ENCODE measurements at regions not wholly inside any gene's neighbourhood (a gene's known extent, or its start where the extent isn't known, plus 50 kb on each side); places are given as distances from the start of the nearest gene placed in this dataset.

DNA sequence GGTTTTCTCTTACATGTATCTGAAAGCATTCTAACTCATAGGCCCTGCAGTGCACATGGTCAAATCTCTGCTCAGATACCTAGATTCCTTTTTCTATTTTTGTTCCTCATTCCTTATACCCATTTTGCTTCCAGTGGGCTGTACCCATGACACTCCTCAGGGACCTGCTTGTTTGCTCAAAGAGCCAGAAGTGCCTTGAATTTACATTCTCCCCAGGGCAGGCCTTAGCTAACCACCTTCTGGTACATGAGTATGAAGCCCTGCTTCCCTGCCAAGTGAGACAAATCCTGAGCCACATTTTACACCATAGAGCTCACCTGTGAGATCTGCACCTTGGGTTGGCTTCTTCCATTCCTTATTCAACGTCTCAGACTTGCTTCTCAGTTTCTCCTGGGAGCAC is 326.6 kb upstream of the SASH1 start:
- Histone ChIP-seq H2AFZ (ENCODE audit: insufficient read depth, low read depth, low read length, poor library complexity, severe bottlenecking) (no peak overlapping the region), H3K9me3 (replicated peaks in 1 of 2; ENCODE audit: control insufficient read depth in 1 of 2, insufficient read depth in 1 of 2, low read length in 2 of 2) (peaks cover 12 to 28% of the 10 kb centered on the region in 2 donors), H3K9ac (ENCODE audit: insufficient read depth, low read length, poor library complexity, severe bottlenecking) (no peak overlapping the region), H3K4me3 (replicated peaks in 1 of 3; ENCODE audit: low read depth in 2 of 3, low read length in 3 of 3) (no peak overlapping the region), H3K27me3 (ENCODE audit: control insufficient read depth in 2 of 2, insufficient read depth in 2 of 2, low read length in 2 of 2) (no peaks in the 10 kb centered on the region), H3K27ac (ENCODE audit: low read depth in 1 of 2, low read length in 2 of 2) (no peak overlapping the region), H3K4me2 (replicated peaks; ENCODE audit: extremely low read depth, low read length, poor library complexity, severe bottlenecking) (no peak overlapping the region), H3K36me3 (replicated peaks in 1 of 2; ENCODE audit: control insufficient read depth in 1 of 2, insufficient read depth in 2 of 2, low read length in 2 of 2) (no peaks in the 10 kb centered on the region), H3K4me1 (ENCODE audit: control insufficient read depth in 1 of 2, insufficient read depth in 2 of 2, low read length in 2 of 2) (no peaks in the 10 kb centered on the region), H4K20me1 (ENCODE audit: insufficient read depth, low read length) (no peaks in the 10 kb centered on the region), H3K79me2 (ENCODE audit: insufficient read depth, low read length) (no peaks in the 10 kb centered on the region)
- no peaks in the 10 kb centered on the region for H3K4me1 Mint-ChIP-seq
- TF ChIP-seq, protein P1, sequence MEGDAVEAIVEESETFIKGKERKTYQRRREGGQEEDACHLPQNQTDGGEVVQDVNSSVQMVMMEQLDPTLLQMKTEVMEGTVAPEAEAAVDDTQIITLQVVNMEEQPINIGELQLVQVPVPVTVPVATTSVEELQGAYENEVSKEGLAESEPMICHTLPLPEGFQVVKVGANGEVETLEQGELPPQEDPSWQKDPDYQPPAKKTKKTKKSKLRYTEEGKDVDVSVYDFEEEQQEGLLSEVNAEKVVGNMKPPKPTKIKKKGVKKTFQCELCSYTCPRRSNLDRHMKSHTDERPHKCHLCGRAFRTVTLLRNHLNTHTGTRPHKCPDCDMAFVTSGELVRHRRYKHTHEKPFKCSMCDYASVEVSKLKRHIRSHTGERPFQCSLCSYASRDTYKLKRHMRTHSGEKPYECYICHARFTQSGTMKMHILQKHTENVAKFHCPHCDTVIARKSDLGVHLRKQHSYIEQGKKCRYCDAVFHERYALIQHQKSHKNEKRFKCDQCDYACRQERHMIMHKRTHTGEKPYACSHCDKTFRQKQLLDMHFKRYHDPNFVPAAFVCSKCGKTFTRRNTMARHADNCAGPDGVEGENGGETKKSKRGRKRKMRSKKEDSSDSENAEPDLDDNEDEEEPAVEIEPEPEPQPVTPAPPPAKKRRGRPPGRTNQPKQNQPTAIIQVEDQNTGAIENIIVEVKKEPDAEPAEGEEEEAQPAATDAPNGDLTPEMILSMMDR (IDR thresholded peaks at IDR 0.05) = no peak
- H3K27me3 Mint-ChIP-seq (ENCODE audit: low read depth in 3 of 3) = no peaks in the 10 kb centered on the region
- H3K27ac Mint-ChIP-seq = no peak overlapping the region
- no peaks in the 10 kb centered on the region for H3K36me3 Mint-ChIP-seq
- no peak overlapping the region for H3K4me3 Mint-ChIP-seq
- H3K9me3 Mint-ChIP-seq = peaks cover 5 to 18% (median 12%) of the 10 kb centered on the region in 7 donors
- 100% methylated on average over 1 of the region's 1 CpG for WGBS (ENCODE audit: insufficient coverage)
- intact Hi-C loops (cut with micrococcal nuclease) = no loop called here
- no peak for DNase-seq

DNA sequence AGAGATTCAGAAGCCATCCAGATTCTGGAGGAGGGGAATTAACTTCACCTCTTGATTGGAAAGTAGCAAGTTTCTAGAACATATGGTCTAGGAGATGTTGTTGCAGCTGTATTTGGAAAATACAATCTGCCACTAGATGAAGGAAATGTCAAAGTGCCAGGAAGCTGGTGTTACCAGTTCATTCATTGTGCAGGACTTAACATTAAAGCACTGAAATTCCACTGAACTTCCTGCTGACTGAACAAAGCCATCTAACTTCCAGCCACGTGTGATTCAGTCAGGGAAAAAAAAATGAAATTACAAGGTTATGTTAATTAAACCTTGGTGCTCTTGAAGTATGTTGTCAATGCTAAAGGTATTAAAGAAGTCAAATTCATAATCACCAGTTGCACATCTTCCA is 321.5 kb upstream of the SASH1 start:
- Histone ChIP-seq H3K9ac (ENCODE audit: insufficient read depth, low read length, poor library complexity, severe bottlenecking) (no peak overlapping the region), H2AFZ (ENCODE audit: insufficient read depth, low read depth, low read length, poor library complexity, severe bottlenecking) (no peak overlapping the region), H3K79me2 (ENCODE audit: insufficient read depth, low read length) (no peaks in the 10 kb centered on the region), H3K36me3 (replicated peaks in 1 of 2; ENCODE audit: control insufficient read depth in 1 of 2, insufficient read depth in 2 of 2, low read length in 2 of 2) (no peaks in the 10 kb centered on the region), H4K20me1 (ENCODE audit: insufficient read depth, low read length) (no peaks in the 10 kb centered on the region), H3K27ac (ENCODE audit: low read depth in 1 of 2, low read length in 2 of 2) (no peak overlapping the region), H3K27me3 (ENCODE audit: control insufficient read depth in 2 of 2, insufficient read depth in 2 of 2, low read length in 2 of 2) (no peaks in the 10 kb centered on the region), H3K4me3 (replicated peaks in 1 of 3; ENCODE audit: low read depth in 2 of 3, low read length in 3 of 3) (no peak overlapping the region), H3K4me2 (replicated peaks; ENCODE audit: extremely low read depth, low read length, poor library complexity, severe bottlenecking) (no peak overlapping the region), H3K4me1 (ENCODE audit: control insufficient read depth in 1 of 2, insufficient read depth in 2 of 2, low read length in 2 of 2) (no peaks in the 10 kb centered on the region), H3K9me3 (replicated peaks in 1 of 2; ENCODE audit: control insufficient read depth in 1 of 2, insufficient read depth in 1 of 2, low read length in 2 of 2) (peaks cover 11 to 21% of the 10 kb centered on the region in 2 donors)
- Mint-ChIP-seq H3K36me3 (no peaks in the 10 kb centered on the region), H3K9me3 (peaks cover 5 to 14% (median 12%) of the 10 kb centered on the region in 7 donors), H3K4me1 (no peaks in the 10 kb centered on the region), H3K27me3 (ENCODE audit: low read depth in 3 of 3) (no peaks in the 10 kb centered on the region), H3K4me3 (no peak overlapping the region), H3K27ac (no peak overlapping the region)
- no CpG with 5 or more reads among the region's 1 CpG for whole genome bisulfite sequencing (ENCODE audit: insufficient coverage)
- DNase-seq = no peak
- TF ChIP-seq, protein P1 (IDR thresholded peaks at IDR 0.05) = no peak
- intact Hi-C loops (cut with micrococcal nuclease) = no loop called here
